HG03342 (cell line): ENCODE measurements at regions not wholly inside any gene's neighbourhood (a gene's known extent, or its start where the extent isn't known, plus 50 kb on each side); places are given as distances from the start of the nearest gene placed in this dataset.

Source experiments
- ATAC-seq: cut with Tn5 transposase; IDR thresholded peaks from one replicate; pipeline ENCODE4 v1.9.1; 2021; ENCODE audit warnings: mild to moderate bottlenecking, moderate library complexity; ENCODE audit not compliant: unreplicated experiment

GRCh38 chr11:134531327-134532130 is 119.5 kb upstream of the B3GAT1 start:
- ATAC-seq: no peak

DNA sequence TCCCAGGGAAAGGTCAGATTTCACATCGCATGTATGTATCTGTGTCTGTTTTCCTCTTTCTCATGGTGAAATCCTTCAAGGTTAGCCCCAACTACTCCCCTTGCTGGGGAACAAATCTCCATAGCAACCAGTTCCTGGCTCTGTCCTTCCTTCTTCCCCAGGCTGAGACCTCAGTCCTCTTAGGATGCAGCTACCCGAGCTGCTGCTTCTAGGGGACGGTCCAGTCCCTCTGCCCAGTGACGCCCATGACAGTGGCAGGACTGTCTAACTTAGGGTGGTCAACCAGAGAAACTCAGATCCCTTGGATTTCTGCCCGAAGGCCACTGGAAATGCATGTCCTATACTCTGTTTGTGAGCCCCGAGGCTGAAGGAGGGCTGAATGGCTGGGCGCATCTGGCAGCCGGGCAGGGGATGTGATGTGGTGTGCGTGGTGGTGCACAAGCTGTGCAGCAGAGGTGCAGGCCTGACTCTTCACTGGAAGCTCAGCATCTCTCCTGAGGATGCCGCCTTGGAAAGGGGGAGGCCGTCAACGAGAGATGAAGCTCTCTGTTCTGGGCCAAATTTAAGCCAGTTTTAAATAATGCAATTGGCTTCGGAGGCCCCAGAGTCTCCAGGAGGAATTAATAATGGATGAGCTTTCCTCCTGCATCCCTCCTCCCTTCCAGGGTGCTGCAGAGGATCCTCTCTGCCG is 118.7 kb upstream of the B3GAT1 start:
- ATAC-seq: no peak

DNA sequence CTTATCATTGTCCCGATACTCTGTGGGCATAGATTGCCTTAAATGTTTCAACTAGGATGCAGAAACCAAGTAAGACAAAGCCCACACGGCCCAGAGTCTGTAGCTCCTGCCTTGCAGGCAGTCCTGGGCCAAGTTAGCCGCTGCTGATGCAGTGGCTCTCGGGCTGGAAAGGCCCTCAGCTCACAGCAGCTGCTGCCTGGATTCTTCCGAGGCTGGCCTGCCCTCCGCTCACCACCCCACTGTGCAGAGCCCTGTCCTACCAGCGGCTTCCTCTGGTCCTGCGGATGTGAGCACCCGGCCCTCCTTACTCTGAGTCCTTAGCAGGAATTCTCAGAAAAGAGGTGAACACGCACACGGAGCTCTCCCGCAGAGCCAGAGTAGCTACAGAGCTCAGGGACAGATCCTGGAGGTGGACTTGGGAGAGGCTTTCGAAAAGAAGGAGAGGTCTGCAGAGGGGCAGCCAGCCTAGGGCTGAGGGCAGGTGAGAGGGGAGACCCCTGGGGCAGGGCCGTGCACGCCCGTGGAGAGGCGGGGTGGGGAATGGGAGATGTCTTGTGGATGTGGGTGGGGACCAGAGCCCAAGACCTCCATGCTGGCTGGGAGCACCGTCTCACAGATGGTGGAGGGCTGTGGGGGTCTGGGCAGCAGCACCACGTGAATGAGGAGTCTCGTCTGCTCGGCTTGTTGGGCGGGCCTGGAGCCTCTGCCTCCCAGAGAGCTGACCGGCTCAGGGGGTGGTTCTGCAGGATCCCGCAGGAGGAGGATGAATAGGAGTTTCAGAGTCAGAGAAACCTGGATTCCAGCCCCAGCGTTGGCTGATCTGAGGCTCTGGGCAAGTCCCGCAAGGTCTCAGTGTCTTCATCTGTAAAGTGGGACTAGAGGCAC is 117.4 kb upstream of the B3GAT1 start:
- ATAC-seq: no peak

DNA sequence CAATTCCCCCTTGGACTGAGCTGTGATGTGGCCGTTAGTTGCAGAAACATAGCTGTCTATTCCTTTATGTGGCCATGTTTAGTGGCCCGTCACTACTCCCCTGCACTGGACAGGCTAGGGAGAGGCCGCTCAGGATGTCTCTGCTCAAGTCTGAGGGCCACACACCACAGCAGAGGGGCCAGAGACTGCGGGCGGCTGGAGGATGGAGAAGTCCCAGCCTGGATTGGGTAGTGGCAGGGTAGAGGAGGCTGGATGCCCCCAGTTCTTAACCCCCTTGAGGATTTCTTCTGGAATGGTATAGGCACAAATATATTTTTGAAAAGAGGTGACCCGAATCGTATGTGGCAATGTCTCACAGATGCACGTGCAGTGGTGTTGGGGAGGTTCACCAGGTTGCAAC is 116.4 kb upstream of the B3GAT1 start:
- ATAC-seq: no peak

DNA sequence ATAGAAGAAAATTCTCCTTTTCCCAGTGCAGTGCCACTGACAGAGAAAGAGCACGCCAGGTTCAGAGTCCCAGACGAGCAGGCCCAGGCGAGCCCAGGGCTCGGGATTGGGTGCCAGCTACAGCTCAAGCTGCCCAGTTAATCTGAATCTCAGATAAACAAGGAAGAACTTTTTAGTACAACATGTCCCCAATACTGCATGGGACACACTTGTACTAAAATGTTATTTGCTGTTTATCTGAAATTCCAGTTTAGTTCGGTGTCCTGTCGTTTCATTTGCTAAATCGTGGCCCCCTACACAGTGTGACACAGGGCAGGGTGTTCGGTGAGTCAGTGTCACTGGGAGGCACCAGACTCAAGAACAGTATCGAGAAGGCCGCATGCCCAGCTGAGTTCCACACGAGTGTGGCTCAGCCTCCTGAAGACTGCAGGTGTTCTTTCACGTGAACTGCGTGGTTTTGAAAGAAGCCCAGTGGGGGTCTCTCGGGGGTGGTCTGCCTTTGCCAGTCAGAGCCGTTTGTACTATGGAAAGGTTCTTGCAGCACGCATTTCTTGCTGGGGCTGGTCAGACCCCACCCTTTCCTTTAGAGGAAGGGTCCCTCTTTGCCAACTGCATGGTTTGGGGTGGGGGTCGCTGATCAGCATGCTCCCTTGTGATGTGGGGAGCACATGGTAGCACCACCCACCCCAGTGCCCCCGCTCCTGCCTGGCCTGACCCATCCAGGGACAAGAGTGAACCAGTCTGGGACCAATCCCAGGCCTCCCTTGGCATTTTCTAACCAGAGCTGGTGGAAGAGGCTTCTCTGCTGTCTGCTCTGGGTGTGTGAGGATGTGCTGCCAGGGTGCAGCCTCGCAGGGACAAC is 115.6 kb upstream of the B3GAT1 start:
- no peak for ATAC-seq

GRCh38 chr11:134524896-134525845 is 113.1 kb upstream of the B3GAT1 start:
- no peak for ATAC-seq

DNA sequence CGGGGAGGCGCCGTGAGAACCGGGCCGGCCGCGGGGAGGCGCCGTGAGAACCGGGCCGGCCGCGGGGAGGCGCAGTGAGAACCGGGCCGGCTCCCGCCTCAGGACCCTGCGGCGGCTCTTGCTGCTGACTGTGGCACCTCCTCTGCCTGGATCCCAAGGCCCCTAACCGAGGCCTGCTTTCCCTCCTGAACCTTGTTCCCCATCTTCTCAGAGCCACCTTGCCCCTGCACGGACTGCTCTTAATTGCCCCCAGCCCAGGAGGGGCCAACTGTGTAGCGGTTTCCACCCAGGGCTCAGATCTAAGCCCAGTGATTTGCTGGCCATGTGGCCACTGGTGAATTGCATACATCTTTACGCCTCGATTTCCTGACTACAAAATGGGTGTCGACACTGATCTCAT is 112.2 kb upstream of the B3GAT1 start:
- no peak for ATAC-seq

GRCh38 chr11:134522782-134523570 is 110.9 kb upstream of the B3GAT1 start:
- ATAC-seq: no peak

DNA sequence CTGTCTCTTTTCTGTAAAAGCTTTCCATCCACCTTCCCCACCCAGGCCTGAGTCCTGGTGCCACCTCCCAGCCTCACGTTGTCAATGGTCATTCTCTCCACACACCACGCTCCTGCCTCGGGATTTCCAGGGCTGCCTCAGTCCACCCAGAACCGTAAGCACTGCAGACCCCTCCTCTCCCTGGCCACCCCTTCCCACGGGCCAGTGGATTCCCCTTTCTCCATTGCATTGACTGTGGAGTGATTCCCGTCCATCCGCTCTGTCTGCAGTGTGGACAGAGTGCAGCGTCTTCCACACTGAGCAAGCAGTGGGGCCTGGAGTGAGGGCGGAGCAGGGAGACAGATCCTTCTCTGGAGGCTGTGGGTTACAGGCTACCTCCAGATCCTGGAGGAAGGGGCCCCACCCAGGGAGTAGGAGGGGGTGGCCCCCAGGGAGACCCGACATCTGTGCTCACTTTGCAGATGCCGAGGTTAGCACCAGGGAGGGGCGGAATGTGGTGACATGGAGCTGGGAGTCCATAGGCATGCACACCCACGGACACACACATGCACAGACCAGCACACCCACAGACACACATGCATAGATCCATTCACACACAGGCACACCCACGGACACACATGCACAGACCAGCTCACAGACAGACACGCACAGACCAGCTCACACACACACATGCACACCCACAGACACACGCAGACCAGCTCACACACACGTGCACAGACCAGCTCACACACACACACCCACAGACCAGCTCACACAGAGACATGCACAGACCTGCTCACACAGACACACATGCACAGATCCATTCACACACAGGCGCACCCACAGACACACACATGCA is 109.6 kb upstream of the B3GAT1 start:
- ATAC-seq: no peak

- no peak for ATAC-seq
These were observed 109.0 kb upstream of the B3GAT1 start for GRCh38 chr11:134521001-134521400.

DNA sequence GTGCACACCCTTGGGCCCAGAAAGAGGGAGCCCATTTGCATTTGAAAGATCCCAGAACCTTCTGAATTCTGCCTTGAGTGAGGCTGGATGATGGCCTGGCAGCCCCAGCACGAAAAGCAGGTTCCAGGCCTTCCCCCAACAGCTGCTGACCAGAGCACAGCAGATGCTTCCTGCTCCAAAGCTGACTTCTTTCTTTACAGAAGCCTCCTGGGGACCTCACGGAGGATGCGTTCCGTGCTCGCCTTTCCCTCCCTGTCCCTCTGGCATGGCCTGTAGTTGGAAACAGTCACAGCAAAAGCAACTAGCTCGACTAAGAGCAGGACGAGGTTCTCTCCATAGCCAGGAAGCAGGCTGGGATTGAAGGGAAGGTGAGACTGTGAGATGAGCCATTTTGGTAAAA is 107.7 kb upstream of the B3GAT1 start:
- no peak for ATAC-seq

DNA sequence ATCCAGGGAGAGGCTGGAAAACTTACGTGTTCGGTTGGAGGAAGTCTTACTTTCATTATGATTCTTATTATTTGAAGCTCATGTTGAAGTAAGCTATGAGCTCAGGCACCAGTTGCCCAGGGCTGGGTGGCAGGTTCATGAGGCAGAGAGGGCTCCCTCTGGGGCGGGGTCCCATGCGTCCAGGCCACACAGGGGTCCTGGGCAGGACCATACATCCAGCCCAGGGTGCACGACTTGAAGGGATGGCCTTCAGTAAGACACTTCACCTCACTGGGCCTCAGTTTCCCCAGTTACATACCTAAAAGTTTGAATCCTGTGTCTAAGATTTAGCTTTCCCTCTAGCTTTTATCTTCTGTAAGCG is 107.3 kb upstream of the B3GAT1 start:
- ATAC-seq: no peak

DNA sequence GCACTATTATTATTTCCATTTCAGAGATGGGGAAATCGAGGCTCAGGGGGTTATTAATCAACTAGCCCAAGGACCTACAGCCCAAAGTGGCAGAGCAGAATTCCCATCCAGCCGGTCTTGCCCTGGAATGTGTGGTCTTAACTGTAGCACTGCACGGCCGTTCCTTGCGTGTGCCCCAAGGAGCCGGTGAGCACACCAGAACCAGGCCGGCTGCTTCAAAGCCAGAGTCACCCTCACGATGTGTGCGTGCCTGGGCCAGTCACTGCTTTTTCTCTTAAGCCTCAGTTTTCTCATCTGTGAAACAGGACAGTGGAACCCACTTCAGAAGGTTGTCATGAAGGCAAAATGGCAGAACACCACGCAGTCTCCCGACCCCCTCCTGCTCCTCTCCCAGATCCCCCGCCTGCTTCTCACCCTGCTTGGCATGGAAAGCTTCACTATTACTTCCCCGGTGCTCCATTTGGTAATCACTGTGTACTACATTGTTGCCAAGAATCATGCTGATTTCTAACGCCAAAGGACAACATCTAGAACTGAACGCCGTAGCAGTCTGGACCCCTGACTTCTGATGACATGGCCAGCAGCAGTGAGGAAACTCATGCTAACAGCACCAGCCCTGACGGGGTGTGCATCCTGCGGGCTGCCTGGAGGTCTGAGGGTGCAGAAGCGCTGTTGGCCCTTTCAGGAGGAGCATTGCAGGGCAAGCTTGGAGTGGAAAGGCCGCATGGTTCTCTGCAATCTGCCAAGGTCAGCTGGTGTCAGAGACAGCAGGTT is 106.8 kb upstream of the B3GAT1 start:
- ATAC-seq: no peak

- ATAC-seq: no peak
These were observed 105.7 kb upstream of the B3GAT1 start for GRCh38 chr11:134517621-134518293.

DNA sequence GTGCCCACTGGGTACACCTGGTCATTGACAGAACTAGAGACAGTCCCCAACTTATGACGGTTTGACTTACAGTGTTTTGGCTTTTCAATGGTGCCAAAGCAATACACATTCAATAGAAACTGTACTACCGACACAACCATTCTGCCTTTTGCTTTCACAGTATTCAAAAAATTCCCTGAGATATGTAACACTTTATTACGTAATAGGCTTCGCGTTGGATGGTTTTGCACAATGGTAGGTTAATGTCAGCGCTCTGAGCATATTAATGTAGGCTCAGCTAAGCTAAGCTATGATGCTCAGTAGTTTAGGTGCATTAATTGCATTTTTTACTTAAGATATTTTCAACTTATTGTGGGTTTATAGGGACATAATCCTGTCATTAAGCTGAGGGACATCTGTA is 105.1 kb upstream of the B3GAT1 start:
- ATAC-seq: no peak

DNA sequence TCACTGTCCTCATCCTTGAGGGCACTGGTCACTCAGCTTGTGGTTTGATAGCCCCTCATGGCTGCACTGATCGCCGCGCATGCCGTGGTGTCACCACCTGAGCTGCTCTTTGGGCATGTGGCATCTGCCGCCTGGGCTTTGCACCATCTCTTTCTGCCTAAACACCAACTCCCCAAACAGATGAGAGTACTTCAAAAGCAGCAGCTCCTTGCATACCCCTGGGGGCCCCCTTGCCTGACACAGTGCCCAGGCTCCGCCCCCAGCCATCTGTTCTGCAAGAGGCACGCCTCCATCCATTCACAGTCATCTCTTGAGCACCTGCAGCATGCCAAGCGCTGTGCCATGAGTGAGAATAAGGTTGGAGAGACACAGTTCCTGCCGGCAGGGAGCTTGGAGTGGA is 104.5 kb upstream of the B3GAT1 start:
- ATAC-seq: no peak
